PC-3 (cell line): ENCODE measurements at regions not wholly inside any gene's neighbourhood (a gene's known extent, or its start where the extent isn't known, plus 50 kb on each side); places are given as distances from the start of the nearest gene placed in this dataset.

Experiments
- EZH2 ChIP-seq: fragments of 300-600 bp; sonication (generic); IDR thresholded peaks from one replicate; pipeline ENCODE4 v1.6.1; 2017; ENCODE audit warnings: antibody characterized with exemption, mild to moderate bottlenecking, low read length; ENCODE audit not compliant: unreplicated experiment
- EZH2phosphoT487 ChIP-seq: fragments of 300-600 bp; sonication (generic); IDR thresholded peaks from 2 replicates; pipeline ENCODE4 v1.6.1; 2018; ENCODE audit warnings: mild to moderate bottlenecking, antibody characterized with exemption, low read length, borderline replicate concordance
- TF ChIP-seq, protein P1 (sequence below): fragments of 300-600 bp; sonication (generic); conservative IDR thresholded peaks from 2 replicates; pipeline ENCODE4 v1.5.1; 2017; ENCODE audit warnings: antibody characterized with exemption, low read depth, mild to moderate bottlenecking, low read length

DNA sequence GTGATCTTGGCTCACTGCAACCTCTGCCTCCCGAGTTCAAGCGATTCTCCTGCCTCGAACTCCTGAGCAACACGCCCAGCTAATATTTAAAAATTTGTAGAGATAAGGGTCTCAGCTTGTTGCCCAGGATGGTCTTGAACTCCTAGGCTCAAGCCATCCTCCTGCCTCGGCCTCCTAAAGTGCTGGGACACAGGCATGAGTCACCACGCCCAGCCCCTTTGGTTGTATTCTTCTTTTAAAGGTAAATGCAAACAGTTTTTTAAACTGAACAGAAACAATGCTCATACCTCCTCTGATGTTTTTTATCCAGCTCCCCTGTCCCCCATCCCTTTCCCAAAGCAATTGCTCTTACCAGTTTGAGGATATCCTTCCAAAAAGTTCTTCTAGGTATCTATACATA, 79.5 kb upstream of the DUSP5 start:
- TF ChIP-seq, protein P1, sequence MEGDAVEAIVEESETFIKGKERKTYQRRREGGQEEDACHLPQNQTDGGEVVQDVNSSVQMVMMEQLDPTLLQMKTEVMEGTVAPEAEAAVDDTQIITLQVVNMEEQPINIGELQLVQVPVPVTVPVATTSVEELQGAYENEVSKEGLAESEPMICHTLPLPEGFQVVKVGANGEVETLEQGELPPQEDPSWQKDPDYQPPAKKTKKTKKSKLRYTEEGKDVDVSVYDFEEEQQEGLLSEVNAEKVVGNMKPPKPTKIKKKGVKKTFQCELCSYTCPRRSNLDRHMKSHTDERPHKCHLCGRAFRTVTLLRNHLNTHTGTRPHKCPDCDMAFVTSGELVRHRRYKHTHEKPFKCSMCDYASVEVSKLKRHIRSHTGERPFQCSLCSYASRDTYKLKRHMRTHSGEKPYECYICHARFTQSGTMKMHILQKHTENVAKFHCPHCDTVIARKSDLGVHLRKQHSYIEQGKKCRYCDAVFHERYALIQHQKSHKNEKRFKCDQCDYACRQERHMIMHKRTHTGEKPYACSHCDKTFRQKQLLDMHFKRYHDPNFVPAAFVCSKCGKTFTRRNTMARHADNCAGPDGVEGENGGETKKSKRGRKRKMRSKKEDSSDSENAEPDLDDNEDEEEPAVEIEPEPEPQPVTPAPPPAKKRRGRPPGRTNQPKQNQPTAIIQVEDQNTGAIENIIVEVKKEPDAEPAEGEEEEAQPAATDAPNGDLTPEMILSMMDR, result no peak
- TF ChIP-seq EZH2phosphoT487 (no peak), EZH2 (no peak)
